Ascending aorta (tissue), 2 donors: ENCODE measurements at regions not wholly inside any gene's neighbourhood (a gene's known extent, or its start where the extent isn't known, plus 50 kb on each side); places are given as distances from the start of the nearest gene placed in this dataset.

Source experiments
- DNase-seq, 2 donors: peaks; one replicate each; pipeline ENCODE4 v3.0.0-alpha.2; 2019; ENCODE audit warnings: low spot score in 2 of 2
- H3K27ac ChIP-seq, 2 donors: fragments of 200-600 bp; sonication (generic); one replicate each; pipeline ENCODE4 v1.5.1; 2016 to 2017; ENCODE audit warnings: mild to moderate bottlenecking in 1 of 2
- H3K27me3 ChIP-seq: fragments of 200-600 bp; sonication (generic); one replicate; pipeline ENCODE4 v1.5.1; 2017
- H3K36me3 ChIP-seq, 2 donors: fragments of 200-600 bp; sonication (generic); one replicate each; pipeline ENCODE4 v1.5.1; 2016
- H3K4me1 ChIP-seq, 2 donors: fragments of 200-600 bp; sonication (generic); one replicate each; pipeline ENCODE4 v1.5.1; 2016 to 2017; ENCODE audit warnings: mild to moderate bottlenecking in 1 of 2
- H3K4me3 ChIP-seq, 2 donors: fragments of 200-600 bp; sonication (generic); one replicate each; pipeline ENCODE4 v1.5.1; 2016 to 2017; ENCODE audit warnings: mild to moderate bottlenecking in 1 of 2
- H3K9me3 ChIP-seq, 2 donors: fragments of 200-600 bp; sonication (generic); one replicate each; pipeline ENCODE4 v1.5.1; 2016
- CTCF ChIP-seq, 3 experiments: fragments of 200-600 bp in 2 of 3; fragments of 450-650 bp in 1 of 3; sonication (generic) in 2 of 3; IDR thresholded peaks; one replicate each; pipeline ENCODE4 v1.5.1; 2016 to 2019; ENCODE audit warnings: antibody characterized with exemption in 3 of 3, mild to moderate bottlenecking in 1 of 3, moderate library complexity in 1 of 3
- intact Hi-C: fragments of 100-400 bp; cut with DNase I; formaldehyde crosslinking; loops from one replicate; pipeline ENCODE4 v1.15.1; 2023

DNA sequence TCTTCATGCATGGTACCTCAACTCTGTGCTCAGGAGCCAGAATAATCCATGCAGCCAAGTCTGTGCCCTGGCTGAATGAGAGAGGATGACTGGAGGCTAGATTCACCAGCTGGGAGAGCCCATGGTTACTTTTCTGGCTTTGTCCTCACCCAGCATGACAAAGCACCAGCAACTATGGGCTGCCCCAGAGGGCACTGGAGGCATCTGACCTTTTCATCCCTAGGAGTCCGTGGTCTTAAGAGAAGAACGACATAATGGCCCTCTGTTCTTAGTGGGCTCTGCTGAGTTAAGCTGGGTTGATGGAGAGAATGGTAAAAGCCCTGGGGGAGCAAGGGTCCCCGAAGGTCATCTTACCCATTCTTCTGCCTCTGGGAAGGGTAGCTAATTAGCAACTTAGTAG lies 54.6 kb upstream of the TNP1 start:
- H3K27me3 ChIP-seq: no peaks in the 10 kb centered on the region
- no peak overlapping the region for H3K27ac ChIP-seq
- no peak overlapping the region for H3K4me3 ChIP-seq
- intact Hi-C loops: no loop called here
- DNase-seq: no peak
- no peaks in the 10 kb centered on the region for H3K36me3 ChIP-seq
- no peaks in the 10 kb centered on the region for H3K9me3 ChIP-seq
- no peaks in the 10 kb centered on the region for H3K4me1 ChIP-seq
- no peak for TF ChIP-seq CTCF (IDR thresholded peaks at IDR 0.05)

GRCh38 chr2:216911886-216912285 lies 52.0 kb upstream of the TNP1 start:
- intact Hi-C loops: no loop called here
- Histone ChIP-seq H3K4me3 (no peak overlapping the region), H3K36me3 (no peaks in the 10 kb centered on the region), H3K9me3 (no peaks in the 10 kb centered on the region), H3K4me1 (no peaks in the 10 kb centered on the region), H3K27me3 (no peaks in the 10 kb centered on the region), H3K27ac (no peak overlapping the region)
- no peak for TF ChIP-seq CTCF (IDR thresholded peaks at IDR 0.05)
- no peak for DNase-seq

GRCh38 chr2:216911008-216911407 lies 51.1 kb upstream of the TNP1 start:
- H3K27me3 ChIP-seq: no peaks in the 10 kb centered on the region
- TF ChIP-seq CTCF (IDR thresholded peaks at IDR 0.05): no peak
- DNase-seq: no peak
- no peaks in the 10 kb centered on the region for H3K9me3 ChIP-seq
- H3K4me1 ChIP-seq: no peaks in the 10 kb centered on the region
- no peak overlapping the region for H3K27ac ChIP-seq
- no peak overlapping the region for H3K4me3 ChIP-seq
- H3K36me3 ChIP-seq: no peaks in the 10 kb centered on the region
- intact Hi-C loops: no loop called here

DNA sequence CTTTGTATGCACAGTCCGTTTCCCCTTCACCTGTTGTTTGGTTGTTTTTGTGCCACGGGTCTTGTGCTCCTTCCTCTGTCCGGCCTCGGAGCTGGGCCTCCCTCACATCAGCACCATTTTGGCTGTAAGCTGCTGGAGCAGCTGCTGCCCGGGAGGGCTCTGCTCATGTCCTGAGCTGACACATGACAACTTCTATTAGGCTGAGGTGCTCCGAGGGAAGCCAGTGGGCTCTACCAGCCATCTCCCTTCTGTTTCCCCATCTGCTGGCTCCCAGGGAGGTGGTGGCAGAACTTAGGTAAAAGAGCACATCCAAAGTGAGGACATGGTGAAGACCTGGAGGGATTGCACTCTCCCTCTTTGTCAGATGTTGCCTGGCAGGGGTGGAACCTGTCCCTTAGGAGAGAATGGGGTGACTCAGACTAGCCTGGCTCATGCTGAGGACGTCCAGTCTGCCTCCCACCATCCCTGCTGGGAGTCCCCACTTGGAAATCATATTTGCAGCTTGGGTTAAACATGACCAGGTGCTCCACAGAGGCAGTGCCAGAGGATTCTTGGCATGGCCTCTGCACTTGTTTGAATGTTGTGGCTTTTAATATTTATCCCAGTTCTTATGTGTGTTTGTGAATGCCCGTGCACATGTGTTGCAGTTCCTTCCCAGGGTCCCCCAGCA lies 49.8 kb upstream of the TNP1 start:
- H3K27me3 ChIP-seq: no peaks in the 10 kb centered on the region
- H3K4me1 ChIP-seq: no peaks in the 10 kb centered on the region
- H3K36me3 ChIP-seq: no peaks in the 10 kb centered on the region
- no peak for DNase-seq
- intact Hi-C loops: no loop called here
- no peak overlapping the region for H3K27ac ChIP-seq
- H3K9me3 ChIP-seq: no peaks in the 10 kb centered on the region
- no peak for TF ChIP-seq CTCF (IDR thresholded peaks at IDR 0.05)
- H3K4me3 ChIP-seq: no peak overlapping the region
